Body of pancreas (tissue), 4 donors: ENCODE measurements at regions not wholly inside any gene's neighbourhood (a gene's known extent, or its start where the extent isn't known, plus 50 kb on each side); places are given as distances from the start of the nearest gene placed in this dataset.

ENCODE experiments used
- ATAC-seq: fragments of 150-250 bp; one replicate; pipeline ENCODE4 v1.9.1; 2016
- DNase-seq, 4 donors: peaks; one replicate each; pipeline ENCODE4 v3.0.0-alpha.2; 2019
- H3K27ac ChIP-seq, 4 donors: fragments of 200-600 bp; sonication (generic); 1 replicate in 3 of 4; 2 replicates in 1 of 4; pipeline versions ENCODE4 v1.5.1 to v1.6.1; 2016 to 2019; ENCODE audit warnings: mild to moderate bottlenecking in 1 of 4, mixed read lengths in 1 of 4, moderate library complexity in 1 of 4
- H3K27me3 ChIP-seq, 2 donors: fragments of 200-600 bp; sonication (generic); one replicate each; pipeline ENCODE4 v1.6.0; 2016; ENCODE audit warnings: mild to moderate bottlenecking in 1 of 2
- H3K36me3 ChIP-seq, 2 donors: fragments of 200-600 bp; sonication (generic); replicated peaks in 1 of 2; 2 replicates each; pipeline ENCODE4 v1.5.1; 2016; ENCODE audit warnings: low read depth in 2 of 2; ENCODE audit not compliant: insufficient read depth in 1 of 2
- H3K4me1 ChIP-seq: fragments of 200-600 bp; sonication (generic); one replicate; pipeline ENCODE4 v1.6.0; 2016
- H3K4me3 ChIP-seq, 2 donors: fragments of 200-600 bp; sonication (generic); 1 replicate in 1 of 2; 2 replicates in 1 of 2; pipeline ENCODE4 v1.5.1; 2016 to 2019
- H3K9me3 ChIP-seq, 3 donors: fragments of 200-600 bp; sonication (generic); 1 replicate in 2 of 3; 2 replicates in 1 of 3; pipeline ENCODE4 v1.5.1; 2016
- CTCF ChIP-seq, 7 experiments: fragments of 450-650 bp in 4 of 7; fragments of 200-600 bp in 3 of 7; sonication (generic) in 3 of 7; IDR thresholded peaks; one replicate each; pipeline ENCODE4 v1.5.1; 2016 to 2019; ENCODE audit warnings: antibody characterized with exemption in 7 of 7
- POLR2A ChIP-seq, 3 donors: fragments of 450-650 bp; IDR thresholded peaks; one replicate each; pipeline ENCODE4 v1.6.1; 2016; ENCODE audit warnings: antibody characterized with exemption in 3 of 3, mild to moderate bottlenecking in 2 of 3
- WGBS, 2 donors: methylation state at CpG; one replicate each; pipeline ENCODE4 v1.1.5; 2017; 5-methylcytosine and 5-hydroxymethylcytosine counted together
- intact Hi-C: fragments of 100-400 bp; cut with DNase I; formaldehyde crosslinking; loops from one replicate; pipeline ENCODE4 v1.15.1; 2023

GRCh38 chr9:108197008-108197365 lies 658.8 kb downstream of the ACTL7B start:
- TF ChIP-seq CTCF (IDR thresholded peaks at IDR 0.05) (no peak), POLR2A (IDR thresholded peaks at IDR 0.05) (no peak)
- WGBS, 2 donors = 88 to 89% methylated on average over 3 of the region's 3 CpGs
- Histone ChIP-seq H3K4me3 (no peak overlapping the region), H3K27ac (no peak overlapping the region), H3K36me3 (no peaks in the 10 kb centered on the region), H3K9me3 (peaks cover 0 to 6% (median 0%) of the 10 kb centered on the region in 3 donors), H3K4me1 (peaks cover 8% of the 10 kb centered on the region), H3K27me3 (no peaks in the 10 kb centered on the region)
- intact Hi-C loops = no loop called here
- DNase-seq (no peak), ATAC-seq (no peak)

- ATAC-seq = no peak
Observed at GRCh38 chr9:108196332-108197007, 659.3 kb downstream of the ACTL7B start.

GRCh38 chr9:108194154-108194553 lies 661.6 kb downstream of the ACTL7B start:
- intact Hi-C loops = no loop called here
- no peaks in the 10 kb centered on the region for H3K36me3 ChIP-seq
- H3K9me3 ChIP-seq = no peaks in the 10 kb centered on the region
- TF ChIP-seq POLR2A (IDR thresholded peaks at IDR 0.05) (no peak), CTCF (IDR thresholded peaks at IDR 0.05) (no peak)
- no peak overlapping the region for H3K4me3 ChIP-seq
- H3K4me1 ChIP-seq = peaks cover 8% of the 10 kb centered on the region
- DNase-seq (no peak), ATAC-seq (no peak)
- no peaks in the 10 kb centered on the region for H3K27me3 ChIP-seq
- no peak overlapping the region for H3K27ac ChIP-seq

More at GRCh38 chr9:108196332-108197007, 659.3 kb downstream of the ACTL7B start:
- Histone ChIP-seq H3K27ac (no peak overlapping the region), H3K4me1 (peaks cover 8% of the 10 kb centered on the region), H3K36me3 (no peaks in the 10 kb centered on the region), H3K9me3 (peaks cover 0 to 3% (median 0%) of the 10 kb centered on the region in 3 donors), H3K27me3 (no peaks in the 10 kb centered on the region), H3K4me3 (no peak overlapping the region)
- TF ChIP-seq POLR2A (IDR thresholded peaks at IDR 0.05) (no peak), CTCF (IDR thresholded peaks at IDR 0.05) (no peak)
- WGBS, 2 donors = 35 to 38% methylated on average over 5 of the region's 5 CpGs
- intact Hi-C loops = no loop called here
- no peak for DNase-seq

DNA sequence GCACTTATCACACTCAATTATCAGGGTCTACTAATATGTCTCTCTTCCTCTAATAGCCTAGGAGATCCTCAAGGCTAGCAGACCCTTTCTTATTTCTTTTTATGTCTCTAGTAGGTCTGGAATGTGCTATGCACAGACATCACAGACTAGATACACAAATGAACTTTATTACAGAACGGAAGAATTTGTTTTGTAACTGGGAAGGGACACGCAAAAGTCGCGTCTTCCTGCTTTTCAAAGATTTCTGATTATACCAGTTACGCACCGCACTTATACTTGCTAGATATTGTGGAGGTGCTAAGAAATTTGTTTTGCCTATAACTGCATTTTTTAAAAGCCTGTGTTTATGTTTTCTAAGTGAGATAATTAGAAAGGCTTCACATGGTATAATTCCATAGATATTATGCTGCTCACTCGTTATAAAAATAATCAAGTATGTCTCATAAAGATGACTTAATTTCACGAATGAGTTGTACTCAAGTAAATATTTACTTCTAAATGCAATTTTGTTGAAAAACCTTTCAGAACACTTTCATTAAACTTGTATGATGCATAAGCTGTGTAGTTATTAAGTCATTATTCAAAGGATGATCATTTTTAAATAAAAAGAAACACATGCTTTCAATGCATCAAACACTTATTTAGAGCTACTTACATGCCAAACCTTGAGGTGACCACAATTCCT lies 662.6 kb downstream of the ACTL7B start:
- DNase-seq = no peak
- no peak for ATAC-seq
- no peak overlapping the region for H3K27ac ChIP-seq
- no peak overlapping the region for H3K4me3 ChIP-seq
- H3K4me1 ChIP-seq = peaks cover 8% of the 10 kb centered on the region
- 84 to 86% methylated on average over 8 of the region's 8 CpGs for WGBS, 2 donors
- TF ChIP-seq CTCF (IDR thresholded peaks at IDR 0.05) = no peak
- no peak for TF ChIP-seq POLR2A (IDR thresholded peaks at IDR 0.05)
- H3K9me3 ChIP-seq = no peaks in the 10 kb centered on the region
- no peaks in the 10 kb centered on the region for H3K27me3 ChIP-seq
- H3K36me3 ChIP-seq = no peaks in the 10 kb centered on the region
- intact Hi-C loops = no loop called here

DNA sequence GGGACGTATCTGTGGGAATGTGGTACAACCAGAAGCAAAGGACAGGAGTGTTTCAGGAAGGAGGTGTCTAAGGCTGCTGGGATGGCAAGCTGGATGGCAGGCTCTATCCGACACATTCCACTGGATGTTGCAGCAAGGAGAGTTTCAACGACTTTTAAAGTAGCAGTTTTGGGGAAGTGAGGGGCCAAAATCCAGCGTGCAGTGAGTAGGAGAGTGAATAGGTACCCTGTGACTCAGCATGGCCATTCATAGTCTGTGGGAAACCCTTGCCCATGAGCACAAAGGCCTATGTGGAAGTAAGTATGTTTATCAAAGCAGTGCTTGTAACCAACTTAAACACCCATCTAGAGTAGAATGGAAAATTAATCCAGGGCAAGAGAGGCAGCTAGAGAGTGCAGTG lies 664.7 kb downstream of the ACTL7B start:
- TF ChIP-seq POLR2A (IDR thresholded peaks at IDR 0.05) (no peak), CTCF (IDR thresholded peaks at IDR 0.05) (no peak)
- ATAC-seq (no peak), DNase-seq (no peak)
- Histone ChIP-seq H3K27me3 (no peaks in the 10 kb centered on the region), H3K27ac (no peak overlapping the region), H3K36me3 (no peaks in the 10 kb centered on the region), H3K9me3 (no peaks in the 10 kb centered on the region), H3K4me3 (no peak overlapping the region), H3K4me1 (peaks cover 8% of the 10 kb centered on the region)
- intact Hi-C loops = no loop called here
- 70 to 83% methylated on average over 4 of the region's 4 CpGs for whole genome bisulfite sequencing, 2 donors
